GM21381 (cell line): ENCODE measurements at regions not wholly inside any gene's neighbourhood (a gene's known extent, or its start where the extent isn't known, plus 50 kb on each side); places are given as distances from the start of the nearest gene placed in this dataset.
"Not testable (repeated sequence)": the region's sequence is repeated elsewhere in the genome, so short reads cannot be mapped to it uniquely, and the experiment has no call there.

Source experiments
- ATAC-seq: cut with Tn5 transposase; IDR thresholded peaks from one replicate; pipeline ENCODE4 v1.9.1; 2021; ENCODE audit warnings: mild to moderate bottlenecking, moderate library complexity; ENCODE audit not compliant: unreplicated experiment

DNA sequence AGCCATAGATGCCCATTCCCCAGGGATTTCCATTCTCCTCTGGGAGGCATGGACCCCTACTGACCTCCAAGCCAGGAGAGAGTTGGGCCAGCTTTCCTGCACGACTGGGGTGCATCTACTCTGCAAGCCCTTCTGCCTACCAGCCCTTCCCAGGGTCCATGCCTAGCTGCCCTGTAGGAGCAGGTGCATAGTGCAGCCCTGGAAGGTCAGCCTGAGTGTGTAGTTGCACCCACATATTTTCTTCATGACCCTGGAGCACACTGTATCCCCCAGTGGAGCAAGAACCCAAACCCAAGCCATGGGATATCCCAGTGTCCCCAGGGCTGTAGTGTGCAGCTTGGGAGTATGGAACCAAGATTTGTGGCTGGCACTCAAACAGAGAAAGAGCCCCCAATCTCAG lies 155.6 kb upstream of the GOLGA6L22 start:
- not testable (repeated sequence) for ATAC-seq
